Breast epithelium (tissue), 4 donors: ENCODE measurements at regions not wholly inside any gene's neighbourhood (a gene's known extent, or its start where the extent isn't known, plus 50 kb on each side); places are given as distances from the start of the nearest gene placed in this dataset.
"Not testable (repeated sequence)": the region's sequence is repeated elsewhere in the genome, so short reads cannot be mapped to it uniquely, and the experiment has no call there.

Experiments
- DNase-seq, 2 donors: peaks; one replicate each; pipeline ENCODE4 v3.0.0-alpha.2; 2019; ENCODE audit warnings: low spot score in 2 of 2
- H3K27ac ChIP-seq, 2 donors: fragments of 200-600 bp; sonication (generic) in 1 of 2; one replicate each; pipeline ENCODE4 v1.5.1; 2016 to 2019; ENCODE audit warnings: mild to moderate bottlenecking in 1 of 2
- H3K27me3 ChIP-seq, 2 donors: fragments of 200-600 bp; sonication (generic) in 1 of 2; one replicate each; pipeline versions ENCODE4 v1.5.1 to v1.6.0; 2017 to 2019; ENCODE audit warnings: control low read depth in 1 of 2, mild to moderate bottlenecking in 1 of 2
- H3K36me3 ChIP-seq: fragments of 200-600 bp; one replicate; pipeline ENCODE4 v1.5.1; 2019
- H3K4me1 ChIP-seq, 2 donors: fragments of 200-600 bp; sonication (generic); one replicate each; pipeline ENCODE4 v1.5.1; 2016 to 2019; ENCODE audit warnings: control low read depth in 1 of 2
- H3K4me3 ChIP-seq, 3 donors: fragments of 200-600 bp; sonication (generic); 1 replicate in 2 of 3; 2 replicates in 1 of 3; pipeline ENCODE4 v1.5.1; 2016 to 2019; ENCODE audit warnings: mild to moderate bottlenecking in 3 of 3, moderate library complexity in 2 of 3
- H3K9me3 ChIP-seq, 2 donors: fragments of 200-600 bp; sonication (generic) in 1 of 2; one replicate each; pipeline ENCODE4 v1.5.1; 2016 to 2019; ENCODE audit warnings: control low read depth in 1 of 2
- CTCF ChIP-seq, 3 donors: fragments of 450-650 bp; IDR thresholded peaks; one replicate each; pipeline ENCODE4 v1.5.1; 2016 to 2017; ENCODE audit warnings: antibody characterized with exemption in 3 of 3, mild to moderate bottlenecking in 3 of 3, moderate library complexity in 3 of 3
- POLR2A ChIP-seq: fragments of 450-650 bp; IDR thresholded peaks from one replicate; pipeline ENCODE4 v1.6.1; 2016; ENCODE audit warnings: antibody characterized with exemption, mild to moderate bottlenecking, moderate library complexity
- POLR2AphosphoS5 ChIP-seq, 3 donors: sonication (generic); formaldehyde crosslinking; IDR thresholded peaks; one replicate each; pipeline ENCODE4 v1.6.1; 2017; ENCODE audit warnings: antibody characterized with exemption in 3 of 3
- intact Hi-C: fragments of 100-400 bp; cut with DNase I; formaldehyde crosslinking; loops from one replicate; pipeline ENCODE4 v1.15.1; 2023; ENCODE audit warnings: low total_unique reads

DNA sequence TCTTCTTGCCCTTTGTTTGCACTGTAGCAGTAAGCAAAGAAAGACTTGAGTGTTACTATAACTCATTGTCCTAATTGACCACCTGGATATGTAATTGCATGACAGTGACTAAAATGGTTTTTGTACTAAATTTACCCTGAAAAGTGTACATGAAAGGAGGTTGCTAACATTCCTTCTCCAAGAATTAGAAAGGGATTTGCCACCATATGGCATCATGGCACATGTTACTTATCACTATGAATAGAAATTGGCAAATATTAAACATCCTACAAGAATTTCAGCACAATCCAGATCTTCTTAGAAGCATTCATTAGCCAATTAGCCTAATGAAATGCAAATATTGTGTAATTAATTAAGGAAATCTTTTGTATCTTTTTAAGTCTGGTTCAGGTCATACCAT lies 834.2 kb downstream of the STPG2 start:
- Histone ChIP-seq H3K27ac (no peak overlapping the region), H3K9me3 (no peaks in the 10 kb centered on the region), H3K36me3 (no peaks in the 10 kb centered on the region), H3K4me1 (no peaks in the 10 kb centered on the region), H3K27me3 (no peaks in the 10 kb centered on the region), H3K4me3 (no peak overlapping the region)
- no peak for TF ChIP-seq POLR2A
- no peak for TF ChIP-seq POLR2AphosphoS5 (IDR thresholded peaks at IDR 0.05)
- TF ChIP-seq CTCF (IDR thresholded peaks at IDR 0.05) = no peak
- DNase-seq = no peak
- intact Hi-C loops = no loop called here

DNA sequence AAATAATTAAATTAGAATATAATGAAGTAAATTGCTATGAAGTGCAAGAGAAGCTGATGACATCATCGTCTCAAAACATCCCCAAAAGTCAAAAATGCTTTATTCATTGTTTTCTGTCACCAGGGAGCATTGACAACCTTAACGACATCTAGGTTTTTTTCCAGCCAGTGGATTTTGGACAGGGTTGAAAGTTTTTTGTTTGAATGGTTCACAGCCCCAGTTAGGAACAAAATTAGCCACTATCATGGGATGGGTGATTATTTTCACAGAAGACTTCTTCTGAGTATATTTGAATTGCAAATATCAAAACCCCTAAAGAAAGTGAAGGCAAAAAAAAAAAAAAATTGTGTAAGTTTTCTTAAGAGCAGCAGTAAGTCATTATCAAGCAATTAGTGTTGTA lies 826.1 kb downstream of the STPG2 start:
- no peaks in the 10 kb centered on the region for H3K36me3 ChIP-seq
- no peak for DNase-seq
- H3K27me3 ChIP-seq = no peaks in the 10 kb centered on the region
- TF ChIP-seq POLR2A (no peak), CTCF (IDR thresholded peaks at IDR 0.05) (no peak), POLR2AphosphoS5 (IDR thresholded peaks at IDR 0.05) (no peak)
- intact Hi-C loops = no loop called here
- H3K4me1 ChIP-seq = no peaks in the 10 kb centered on the region
- H3K9me3 ChIP-seq = no peaks in the 10 kb centered on the region
- no peak overlapping the region for H3K27ac ChIP-seq
- H3K4me3 ChIP-seq = no peak overlapping the region

DNA sequence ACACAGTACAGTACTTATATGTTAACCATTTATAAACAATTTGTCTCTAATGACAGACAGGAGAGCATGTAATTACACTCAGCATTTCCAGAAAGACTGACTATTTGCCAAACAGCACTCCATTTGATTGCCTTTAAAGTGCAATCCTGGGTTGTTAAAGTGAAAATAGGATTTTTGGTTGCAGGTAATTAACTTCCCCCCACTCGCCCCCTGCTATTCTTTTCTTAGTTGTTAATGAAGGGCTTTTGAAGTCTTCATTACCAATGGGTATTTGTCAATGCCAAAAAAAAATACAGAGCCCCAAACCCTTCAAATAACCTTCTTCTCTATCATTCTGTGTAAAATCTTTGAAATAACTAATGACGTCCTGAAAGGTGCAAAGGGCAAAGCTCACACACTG lies 825.6 kb downstream of the STPG2 start:
- TF ChIP-seq CTCF (IDR thresholded peaks at IDR 0.05) = no peak
- no peak for TF ChIP-seq POLR2A
- no peak for TF ChIP-seq POLR2AphosphoS5 (IDR thresholded peaks at IDR 0.05)
- no peak for DNase-seq
- intact Hi-C loops = no loop called here
- Histone ChIP-seq H3K9me3 (no peaks in the 10 kb centered on the region), H3K36me3 (no peaks in the 10 kb centered on the region), H3K27me3 (no peaks in the 10 kb centered on the region), H3K27ac (no peak overlapping the region), H3K4me1 (no peaks in the 10 kb centered on the region), H3K4me3 (no peak overlapping the region)

- H3K9me3 ChIP-seq, H3K4me3 ChIP-seq, H3K4me1 ChIP-seq, DNase-seq, H3K27me3 ChIP-seq, intact Hi-C loops, H3K36me3 ChIP-seq, H3K27ac ChIP-seq: not testable (repeated sequence)
These were observed 817.5 kb downstream of the STPG2 start for GRCh38 chr4:97325751-97326150.

GRCh38 chr4:97330917-97331316 lies 812.4 kb downstream of the STPG2 start:
- intact Hi-C loops = loop anchor here (1.0 kb wide), 1 partner anchor 8 kb away; no protein-coding TSS in a partner anchor

More at GRCh38 chr4:97330917-97331316, 812.4 kb downstream of the STPG2 start:
- Histone ChIP-seq H3K36me3 (no peaks in the 10 kb centered on the region), H3K9me3 (peaks cover 0 to 5% of the 10 kb centered on the region in 2 donors), H3K27me3 (no peaks in the 10 kb centered on the region), H3K4me1 (no peaks in the 10 kb centered on the region), H3K27ac (no peak overlapping the region), H3K4me3 (no peak overlapping the region)
- no peak for DNase-seq
- no peak for TF ChIP-seq POLR2A
- TF ChIP-seq CTCF (IDR thresholded peaks at IDR 0.05) = no peak
- TF ChIP-seq POLR2AphosphoS5 (IDR thresholded peaks at IDR 0.05) = no peak
